Islet of Langerhans (tissue), 1 donor: ENCODE measurements at regions not wholly inside any gene's neighbourhood (a gene's known extent, or its start where the extent isn't known, plus 50 kb on each side); places are given as distances from the start of the nearest gene placed in this dataset.

Experiments
- FAIRE-seq: peaks from one replicate; lab custom pipeline; 2011; peaks lifted over from hg19 to GRCh38; lab: Jason Lieb, UNC

DNA sequence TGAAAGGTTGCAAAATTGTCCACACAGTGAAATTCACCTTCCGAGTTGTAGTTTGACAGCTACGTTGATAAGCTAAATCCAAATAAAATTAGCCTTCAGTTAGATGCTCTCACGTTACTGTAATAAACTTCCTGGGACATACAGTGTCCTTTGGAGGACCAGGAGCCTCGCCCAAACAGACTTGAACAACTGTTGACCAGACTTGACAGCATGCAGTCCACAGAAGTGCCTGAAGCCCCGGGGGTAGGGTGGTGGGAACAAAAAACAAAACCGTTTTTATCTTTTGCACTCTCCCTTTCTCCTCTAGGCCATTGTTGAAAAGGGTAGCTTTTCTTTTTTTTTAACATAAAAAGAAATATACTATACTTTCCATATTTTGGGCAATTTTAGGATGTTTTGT, 172.8 kb upstream of the SAMSN1 start:
- no peak for FAIRE-seq

DNA sequence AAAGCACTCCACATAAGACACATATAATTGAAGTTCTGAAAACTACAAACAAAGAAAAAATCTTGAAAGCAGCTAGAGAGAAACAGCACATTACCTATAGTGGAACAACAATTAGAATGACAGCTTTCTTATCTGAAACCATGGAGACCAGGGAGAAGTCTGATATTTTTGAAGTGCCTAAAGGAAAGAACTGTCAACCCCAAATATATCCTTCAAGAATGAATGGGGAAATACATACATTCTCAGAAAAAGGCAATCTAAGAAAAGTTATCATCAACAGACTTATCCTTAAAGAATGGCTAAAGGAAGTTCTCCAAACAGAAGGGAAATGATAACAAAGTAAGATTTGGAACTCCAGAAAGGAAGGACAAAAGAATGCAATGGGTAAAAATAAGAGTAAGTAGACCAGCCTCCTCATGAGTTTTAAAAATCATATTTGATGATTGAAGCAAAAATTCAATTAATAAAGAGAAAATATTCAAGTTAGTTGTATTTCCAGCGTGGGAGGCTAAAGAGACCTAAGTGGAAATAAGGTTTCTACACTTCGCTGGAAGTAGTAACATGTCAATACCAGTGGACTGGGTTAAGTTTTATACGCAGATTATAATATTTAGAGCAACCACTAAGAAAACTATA, 170.8 kb upstream of the SAMSN1 start:
- no peak for FAIRE-seq

DNA sequence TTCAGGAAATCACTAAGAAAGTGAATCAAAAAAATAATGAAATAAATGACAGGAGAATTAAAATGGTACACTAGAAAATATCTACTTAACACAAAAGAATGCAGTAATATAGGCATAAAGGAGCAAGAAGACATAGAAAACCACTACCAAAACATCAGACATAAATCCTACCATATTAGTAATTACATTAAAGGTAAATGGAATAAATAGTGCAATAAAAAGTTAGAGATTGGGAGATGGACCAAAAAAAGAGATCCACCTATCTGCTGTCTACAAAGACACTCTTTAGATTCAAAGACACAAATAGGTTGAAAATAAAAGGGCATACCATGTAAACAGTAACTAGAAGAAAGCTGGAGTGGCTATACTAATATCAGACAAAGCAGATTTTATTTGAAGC, 167.0 kb upstream of the SAMSN1 start:
- no peak for FAIRE-seq

DNA sequence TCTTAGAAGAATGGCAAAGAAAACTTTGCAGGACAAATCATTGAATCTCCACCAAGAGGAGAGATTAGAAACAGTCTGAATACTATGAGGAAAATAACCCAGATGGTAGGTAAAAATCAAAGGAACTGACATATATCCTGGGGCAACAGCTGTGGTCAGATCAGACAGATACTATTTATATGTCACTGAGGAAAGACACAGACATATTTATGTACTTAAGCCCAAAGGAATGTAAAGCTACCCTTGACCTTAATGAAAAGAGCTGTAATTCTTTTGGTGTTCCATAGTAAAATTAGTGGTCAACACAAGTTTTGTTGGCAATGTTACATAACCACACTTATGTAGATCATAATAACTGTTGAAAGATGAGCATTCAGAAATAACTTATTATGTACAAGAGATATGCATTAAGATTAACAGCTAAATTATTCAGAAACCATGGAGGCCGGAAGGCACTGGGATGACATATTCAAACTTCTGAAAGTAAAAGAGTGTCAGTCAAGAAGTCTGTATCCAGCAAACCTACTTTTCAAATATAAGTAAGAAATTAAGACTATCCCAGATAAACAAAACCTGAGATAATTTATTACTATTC, 166.1 kb upstream of the SAMSN1 start:
- no peak for FAIRE-seq

DNA sequence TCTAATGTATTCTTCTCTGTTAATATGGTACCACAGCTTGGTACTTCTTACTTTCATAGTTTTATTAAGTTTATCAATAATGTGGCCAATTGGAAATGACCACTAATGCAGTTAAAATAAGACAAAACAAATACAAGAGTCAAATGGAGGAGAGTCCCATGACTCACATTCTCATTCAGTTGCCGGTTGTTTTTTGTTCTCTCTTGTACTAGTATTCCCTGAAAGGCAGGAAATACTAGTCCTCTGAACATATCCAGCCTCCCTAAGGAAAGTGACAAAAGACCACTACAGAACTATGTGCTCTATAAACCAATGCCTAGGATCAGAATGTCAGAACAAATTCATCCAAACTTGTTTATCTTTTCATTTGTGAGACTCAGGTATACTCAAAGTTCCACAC, 165.2 kb upstream of the SAMSN1 start:
- no peak for FAIRE-seq

DNA sequence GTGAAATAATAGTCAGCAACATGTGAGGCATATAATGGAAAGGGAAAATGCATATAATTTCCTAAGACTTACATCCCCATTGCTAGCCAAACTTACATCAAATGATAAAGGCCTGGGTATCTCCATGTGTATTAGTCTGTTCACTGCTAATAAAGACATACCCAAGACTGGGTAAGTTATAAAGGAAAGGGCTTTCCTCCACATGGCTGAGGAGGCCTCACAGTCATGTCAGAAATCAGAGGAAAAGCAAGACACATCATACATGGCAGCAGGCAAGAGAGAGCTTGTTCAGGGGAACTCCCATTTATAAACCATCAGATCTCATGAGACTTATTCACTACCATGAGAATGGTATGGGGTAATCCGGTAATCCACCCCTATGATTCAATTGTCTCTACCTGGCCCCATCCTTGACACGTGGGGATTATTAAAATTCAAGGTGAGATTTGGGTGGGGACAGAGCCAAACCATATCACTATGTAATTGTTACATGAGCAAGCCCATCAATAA, 161.5 kb upstream of the SAMSN1 start:
- no peak for FAIRE-seq

DNA sequence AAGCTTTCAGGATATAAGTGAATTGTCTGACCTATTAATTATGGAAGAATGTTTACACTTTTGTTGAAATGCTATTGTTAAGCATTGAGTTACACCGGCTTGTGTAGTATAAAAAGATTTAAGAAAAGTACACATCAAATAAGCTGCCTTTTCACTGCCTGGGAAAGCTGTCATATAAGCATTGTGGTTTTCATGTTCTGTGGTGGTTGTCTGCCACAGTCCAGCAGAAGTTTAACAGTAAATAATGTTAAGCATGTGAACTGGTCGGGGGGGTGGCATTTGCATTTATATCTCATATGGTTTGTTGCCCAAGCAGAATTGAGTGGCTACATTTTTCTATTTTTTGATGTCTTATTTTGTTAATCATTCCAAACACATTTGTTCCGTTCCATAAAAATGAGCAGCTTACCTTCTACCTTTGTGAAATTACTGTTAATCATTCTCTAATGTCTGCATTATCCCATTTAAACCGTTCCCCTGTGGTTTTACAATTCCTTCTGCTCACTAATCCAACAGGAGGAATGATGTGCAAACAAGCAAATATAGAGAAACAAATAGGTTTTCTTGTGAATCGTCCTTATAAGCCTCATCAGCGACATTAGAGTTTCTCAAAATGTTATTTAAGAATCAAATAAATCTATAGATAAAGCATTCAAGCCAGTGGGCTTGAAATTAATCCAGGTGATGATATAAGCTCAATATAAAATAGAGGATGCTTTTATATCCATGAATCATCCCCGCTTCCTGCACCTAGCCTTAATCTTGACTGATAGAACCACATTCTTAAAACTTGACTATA, 160.8 kb upstream of the SAMSN1 start:
- FAIRE-seq: no peak

DNA sequence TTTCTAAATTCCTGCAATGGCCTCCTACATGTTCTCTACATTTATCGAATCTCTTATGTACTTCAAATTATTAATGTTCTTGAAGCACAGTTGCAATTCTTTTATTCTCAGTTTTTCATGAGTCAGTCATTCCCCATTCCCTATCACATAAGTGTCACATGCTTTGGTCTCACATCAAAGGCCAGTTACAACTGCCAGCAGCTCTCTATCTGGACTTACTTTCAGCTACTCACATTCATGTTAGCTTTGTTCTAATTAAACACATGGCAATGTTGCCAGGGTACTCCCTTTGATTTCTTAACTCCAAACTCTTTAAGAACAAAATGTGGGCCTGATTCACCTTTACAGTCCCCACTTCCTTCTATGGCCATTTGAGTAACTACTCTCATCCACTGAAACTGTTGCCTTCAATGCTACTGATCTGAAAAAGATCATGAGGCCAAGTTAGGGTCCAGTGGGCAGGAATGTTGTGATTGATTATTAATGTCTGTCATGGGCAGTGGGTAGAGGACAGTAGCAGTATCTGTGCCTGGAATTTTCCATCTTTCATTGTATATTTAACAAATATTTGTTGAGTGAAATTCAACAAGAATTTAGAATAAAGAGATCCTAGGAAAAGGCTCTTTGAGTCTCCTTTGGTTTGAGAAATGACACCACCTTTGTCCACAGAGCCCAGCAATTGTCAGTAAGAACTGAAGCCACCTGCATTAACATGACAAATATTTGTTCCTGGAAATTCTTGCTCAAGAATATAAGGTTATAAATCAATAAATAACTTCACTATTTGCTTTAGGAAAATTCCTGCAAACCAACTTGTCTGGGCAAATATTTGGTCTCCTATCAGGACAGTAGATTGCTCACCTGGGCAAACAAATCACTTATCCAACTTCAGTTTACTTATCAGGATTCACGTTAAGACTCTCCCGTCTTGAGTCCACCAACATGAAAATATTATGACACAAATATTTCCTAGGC, 153.6 kb upstream of the SAMSN1 start:
- FAIRE-seq: no peak

DNA sequence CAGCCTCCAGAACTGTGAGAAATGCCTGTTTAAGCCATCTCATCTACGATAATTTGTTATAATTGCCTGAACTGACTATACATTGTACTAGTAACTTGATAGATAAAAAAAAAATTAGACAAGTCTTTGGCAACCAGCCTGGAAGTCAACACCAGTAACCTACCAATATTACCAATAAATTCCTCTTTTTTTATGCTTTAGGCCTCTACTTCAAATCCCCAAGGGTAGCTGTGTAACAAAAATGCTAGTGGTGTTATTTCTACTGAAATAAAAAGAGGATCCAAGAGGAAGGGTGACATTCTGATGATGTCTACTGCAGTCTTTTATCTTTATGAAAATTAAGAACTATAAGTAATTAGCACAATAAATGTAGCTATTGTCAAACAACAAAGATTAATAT, 151.7 kb upstream of the SAMSN1 start:
- no peak for FAIRE-seq

DNA sequence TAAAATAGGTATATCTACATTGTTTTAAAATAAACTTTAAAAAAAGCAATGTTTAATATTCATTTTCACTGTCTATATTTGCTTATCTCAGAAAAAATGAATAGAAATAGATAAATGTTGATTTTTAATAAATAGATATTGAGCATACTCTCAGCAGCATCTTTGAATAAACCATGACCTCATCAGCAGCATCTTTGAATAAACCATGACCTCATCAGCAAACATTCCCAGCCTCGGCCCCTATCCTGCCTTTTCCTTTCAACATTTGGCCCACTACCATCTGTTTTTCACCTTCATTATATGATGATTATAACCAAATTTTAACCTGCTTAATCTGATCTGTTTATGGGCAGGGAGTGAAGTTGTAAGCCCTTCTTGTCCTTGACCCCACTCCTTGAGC, 148.7 kb upstream of the SAMSN1 start:
- no peak for FAIRE-seq

DNA sequence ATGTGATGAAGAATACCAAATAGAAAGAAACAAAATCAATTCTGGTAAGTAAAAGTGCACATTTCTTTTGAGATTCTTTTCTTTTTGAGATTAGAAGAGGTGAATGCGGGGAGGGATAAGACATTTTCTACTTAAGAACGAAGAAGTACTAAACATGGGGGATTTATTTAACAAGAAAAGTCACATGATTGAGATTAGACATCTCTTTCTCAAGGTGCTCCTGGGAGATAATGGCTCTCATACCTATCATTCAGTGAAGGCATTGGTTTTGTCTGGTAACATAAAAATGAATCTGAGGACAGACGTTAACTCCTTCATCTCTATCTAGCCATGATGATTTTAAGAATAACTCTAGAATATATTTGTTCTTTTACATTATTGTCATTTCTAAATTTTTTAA, 147.9 kb upstream of the SAMSN1 start:
- no peak for FAIRE-seq

DNA sequence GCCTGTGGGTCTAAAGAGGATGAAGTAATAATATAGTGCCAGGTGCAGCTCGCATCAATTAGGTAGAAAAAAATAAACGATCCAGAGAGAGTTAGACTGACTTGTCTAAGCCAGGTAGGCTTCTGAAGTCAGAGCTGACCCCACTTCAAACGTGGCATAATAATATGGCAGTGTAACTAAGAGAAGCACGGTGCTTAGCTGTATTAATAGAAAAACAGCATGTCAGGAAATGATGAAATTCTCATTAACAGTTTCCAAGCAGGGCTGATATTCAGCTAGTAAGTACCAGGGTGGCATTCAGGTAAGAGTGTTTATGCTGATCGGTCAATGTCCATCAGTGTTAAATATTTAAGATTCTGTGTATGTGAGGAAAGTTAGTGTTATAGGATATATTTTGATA, 145.8 kb upstream of the SAMSN1 start:
- FAIRE-seq: no peak

DNA sequence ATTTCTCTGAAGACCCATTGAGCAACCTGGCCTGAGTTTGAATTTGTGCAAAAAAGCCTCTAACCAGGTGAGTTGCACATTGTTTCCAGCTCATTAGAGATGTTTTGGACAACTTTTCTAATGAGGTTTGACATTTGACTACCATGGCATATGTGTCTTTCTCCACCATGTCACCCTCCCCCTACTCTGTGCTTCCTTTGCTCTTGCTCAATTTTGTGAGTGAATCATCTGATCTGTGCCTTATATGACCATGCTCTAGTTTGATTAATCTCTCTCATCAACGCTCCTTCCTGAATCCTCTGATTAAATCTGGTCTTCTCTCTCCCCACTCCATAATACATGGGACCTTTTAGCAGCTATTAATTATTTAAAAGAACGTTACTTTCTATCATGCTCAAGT, 144.8 kb upstream of the SAMSN1 start:
- FAIRE-seq: no peak

DNA sequence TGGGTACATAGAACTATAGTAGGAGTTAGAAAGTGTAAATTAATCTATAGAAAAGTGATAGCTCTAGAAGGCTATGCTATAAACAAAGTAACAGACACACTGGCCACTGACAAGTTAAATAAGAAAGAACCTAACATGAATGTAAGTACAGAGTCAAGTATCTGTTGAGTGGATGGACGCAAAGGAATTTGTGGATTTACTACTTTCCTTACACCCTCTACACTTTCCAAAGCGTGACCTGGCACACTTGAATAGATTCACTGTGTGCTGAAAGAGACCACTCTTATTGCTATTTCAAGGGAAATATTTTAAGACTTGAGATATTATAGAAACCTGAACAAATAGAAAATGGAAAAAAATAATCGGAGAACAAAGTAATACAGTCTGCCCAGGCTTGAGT, 142.8 kb upstream of the SAMSN1 start:
- FAIRE-seq: no peak

DNA sequence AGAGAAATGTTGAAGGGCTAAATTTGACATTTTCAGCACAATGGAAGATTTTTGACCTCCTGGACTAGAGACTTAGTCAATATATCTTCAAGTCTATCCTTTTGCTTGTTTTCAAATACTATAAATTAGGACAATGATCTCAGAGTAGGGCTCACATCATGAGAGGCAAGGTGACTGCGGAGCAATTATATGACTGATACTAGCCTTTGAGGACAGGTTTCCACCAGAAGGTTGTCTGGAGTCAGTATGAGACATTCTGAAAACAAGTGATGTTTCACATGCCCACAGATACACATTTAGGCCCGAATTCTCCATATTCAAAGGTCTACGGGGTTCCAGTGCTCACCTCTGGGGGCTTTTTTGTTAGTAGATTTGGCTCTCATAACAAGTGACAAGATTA, 142.3 kb upstream of the SAMSN1 start:
- FAIRE-seq: no peak

DNA sequence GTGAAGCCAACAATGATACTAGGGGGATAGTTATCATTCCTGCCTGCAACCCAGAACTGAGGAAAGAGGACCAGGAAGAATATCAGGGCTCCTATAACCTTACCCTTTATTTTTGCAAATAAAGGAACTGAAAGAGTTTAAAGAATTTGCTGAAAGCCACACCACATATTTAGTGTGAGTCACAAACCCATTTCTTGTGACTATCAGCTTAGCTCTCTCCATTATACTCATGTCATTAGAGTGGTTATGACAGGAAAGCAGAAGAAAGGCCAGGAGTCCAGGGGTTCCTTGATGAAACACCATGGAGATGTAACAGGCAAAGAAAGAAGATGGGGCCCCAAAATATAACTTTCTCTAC, 141.1 kb upstream of the SAMSN1 start:
- no peak for FAIRE-seq

DNA sequence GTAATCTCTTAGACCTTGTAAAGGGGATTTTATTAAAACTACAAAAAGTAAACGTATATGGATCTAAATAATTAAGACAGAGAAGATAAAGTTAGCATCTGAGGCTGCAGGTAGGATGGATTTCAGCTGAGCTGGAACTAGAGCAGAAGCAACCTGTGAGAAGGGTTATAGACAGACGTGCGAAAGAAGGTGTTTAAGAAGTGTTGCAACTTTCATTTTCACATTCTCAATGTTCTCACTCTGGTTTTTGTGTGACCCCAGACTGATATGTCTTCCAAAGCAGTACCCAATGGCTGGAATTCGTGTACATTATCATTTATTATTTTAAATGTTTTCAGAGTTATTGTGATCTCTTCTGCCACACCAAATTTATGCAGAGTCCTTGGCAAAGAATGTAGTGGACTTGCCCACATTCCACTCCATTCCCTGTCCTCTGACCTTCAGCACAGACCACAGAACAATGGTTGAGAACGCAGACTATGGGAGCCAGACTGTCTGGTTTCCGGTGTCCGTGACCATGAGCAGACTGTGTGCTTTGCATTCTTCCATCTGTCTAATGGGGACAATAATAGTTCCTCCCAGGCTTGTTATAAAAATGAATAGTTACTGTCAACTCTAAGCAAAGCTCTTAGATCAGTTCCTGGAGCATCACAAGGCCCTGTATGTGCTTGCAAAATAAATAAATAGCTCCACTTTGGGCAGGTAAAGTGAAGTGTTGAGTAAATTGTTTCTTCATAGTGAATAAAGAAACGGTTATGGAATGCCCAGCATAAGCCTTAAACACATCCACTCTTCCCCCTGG, 140.6 kb upstream of the SAMSN1 start:
- no peak for FAIRE-seq

DNA sequence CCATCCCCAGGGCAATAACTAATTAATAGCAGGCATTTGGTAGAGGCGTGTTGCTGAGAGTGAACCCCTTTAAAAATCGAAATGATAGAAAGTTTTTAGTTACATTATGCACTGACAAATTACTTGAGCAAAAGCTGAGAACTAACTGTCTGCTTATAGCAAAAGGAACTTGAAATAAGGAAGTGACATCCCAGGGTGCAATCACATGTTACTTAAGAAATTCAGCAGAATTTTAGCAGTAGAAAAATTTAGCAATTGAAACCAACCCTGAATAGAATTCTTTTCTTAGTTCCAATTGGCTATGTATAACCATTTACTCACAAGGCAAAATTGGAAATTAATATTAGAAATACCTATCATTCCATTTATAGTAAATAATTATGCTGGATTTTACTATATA, 139.5 kb upstream of the SAMSN1 start:
- FAIRE-seq: no peak

DNA sequence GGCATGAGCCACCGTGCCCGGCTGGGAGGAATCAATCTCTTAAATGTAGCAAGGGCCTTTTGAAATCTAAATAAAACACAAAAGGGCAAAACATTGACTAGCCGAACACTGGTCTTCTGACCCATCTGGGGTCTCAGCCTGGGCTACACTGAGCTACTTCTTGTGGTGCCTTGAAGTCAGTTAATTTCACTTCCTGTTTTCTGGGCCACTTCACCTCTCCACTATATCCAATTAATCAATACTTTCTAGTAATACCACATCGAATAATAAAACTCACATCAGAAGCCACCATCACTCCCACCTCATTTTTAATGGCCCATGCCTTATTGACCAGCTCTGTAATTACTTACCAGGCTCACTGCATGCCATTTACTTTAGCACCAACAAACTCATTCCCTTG, 138.0 kb upstream of the SAMSN1 start:
- no peak for FAIRE-seq

DNA sequence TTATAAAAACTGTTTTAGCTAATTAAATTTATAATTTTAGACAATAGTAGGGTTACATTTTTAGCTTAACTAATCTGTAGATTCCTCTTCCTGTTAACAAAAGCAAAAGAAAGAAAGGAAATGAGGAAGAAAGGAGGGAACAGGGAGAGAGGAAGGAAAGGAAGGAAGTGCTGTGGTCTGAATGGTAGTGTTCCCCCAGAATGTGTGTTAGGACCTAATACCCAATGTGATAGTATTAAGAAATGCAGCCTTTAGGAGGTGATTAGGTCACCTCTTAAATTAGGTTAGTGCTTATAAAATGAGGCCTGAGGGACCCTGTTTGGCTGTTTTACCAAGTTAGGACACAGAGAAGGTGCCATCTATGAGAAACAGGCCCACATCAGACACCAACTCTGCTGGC, 136.9 kb upstream of the SAMSN1 start:
- FAIRE-seq: no peak

DNA sequence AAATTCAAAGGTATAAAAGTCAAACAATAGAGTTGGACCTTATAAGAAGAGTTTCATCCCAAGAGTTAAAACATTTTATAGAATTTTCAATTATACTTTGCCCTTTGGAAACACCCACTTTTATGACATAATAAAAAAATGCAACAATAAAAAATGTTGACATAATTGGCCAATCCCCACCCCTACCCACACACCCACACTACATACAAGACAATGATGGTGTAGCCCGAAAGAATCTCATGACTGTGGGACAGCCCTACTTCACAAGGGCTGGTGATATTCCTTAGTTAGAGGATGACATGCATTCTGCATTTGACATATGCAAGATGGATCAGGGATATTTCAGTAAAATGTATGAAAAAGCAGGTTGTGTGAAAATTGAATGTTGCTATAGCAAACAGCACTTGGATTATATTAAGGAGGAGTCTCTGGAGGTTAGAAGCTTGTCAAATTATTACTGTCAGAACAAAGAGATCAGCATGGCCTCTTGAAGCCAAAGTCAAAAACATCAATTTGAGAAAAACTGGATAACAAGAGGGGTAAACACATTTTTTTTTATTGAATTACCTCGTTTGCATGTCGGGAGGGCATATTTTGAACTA, 133.0 kb upstream of the SAMSN1 start:
- FAIRE-seq: no peak
